DOHH2 (cell line): ENCODE measurements at regions not wholly inside any gene's neighbourhood (a gene's known extent, or its start where the extent isn't known, plus 50 kb on each side); places are given as distances from the start of the nearest gene placed in this dataset.

Experiments
- H3F3A ChIP-seq: fragments of 200-600 bp; sonication (generic), shearing (Covaris generic); 2 replicates; pipeline ENCODE4 v1.6.0; 2016; ENCODE audit warnings: antibody characterized with exemption, mild to moderate bottlenecking; ENCODE audit not compliant: control insufficient read depth, insufficient read depth
- H3K27ac ChIP-seq: fragments of 200-600 bp; sonication (generic); 2 replicates; pipeline ENCODE4 v1.5.1; 2014; ENCODE audit warnings: low read depth, mild to moderate bottlenecking, low read length, moderate library complexity
- H3K27me3 ChIP-seq: fragments of 200-600 bp; sonication (generic); 2 replicates; pipeline ENCODE4 v1.6.1; 2014; ENCODE audit warnings: mild to moderate bottlenecking, low read length, mixed read lengths; ENCODE audit not compliant: control insufficient read depth
- H3K36me3 ChIP-seq: fragments of 200-600 bp; sonication (generic); 2 replicates; pipeline ENCODE4 v1.6.1; 2014; ENCODE audit warnings: mild to moderate bottlenecking, low read length, moderate library complexity, mixed read lengths; ENCODE audit not compliant: control insufficient read depth
- H3K4me1 ChIP-seq: fragments of 200-600 bp; sonication (generic); 2 replicates; pipeline ENCODE4 v1.6.1; 2014; ENCODE audit warnings: mild to moderate bottlenecking, low read length, mixed read lengths; ENCODE audit not compliant: control insufficient read depth
- H3K4me2 ChIP-seq: fragments of 200-600 bp; sonication (generic); 2 replicates; pipeline ENCODE4 v1.6.0; 2014; ENCODE audit warnings: mild to moderate bottlenecking, low read length, moderate library complexity
- H3K4me3 ChIP-seq: fragments of 200-600 bp; sonication (generic); 2 replicates; pipeline ENCODE4 v1.5.1; 2014; ENCODE audit warnings: mild to moderate bottlenecking, low read length, mixed read lengths
- H3K79me2 ChIP-seq: fragments of 200-600 bp; sonication (generic); 2 replicates; pipeline ENCODE4 v1.6.1; 2014; ENCODE audit warnings: mild to moderate bottlenecking, low read length, mixed read lengths; ENCODE audit not compliant: control insufficient read depth
- H3K9me2 ChIP-seq: fragments of 200-600 bp; sonication (generic); replicated peaks from 2 replicates; pipeline ENCODE4 v1.6.1; 2014; ENCODE audit warnings: mild to moderate bottlenecking, low read length, mixed read lengths; ENCODE audit not compliant: control insufficient read depth
- H3K9me3 ChIP-seq: fragments of 200-600 bp; sonication (generic); 2 replicates; pipeline ENCODE4 v1.6.1; 2014; ENCODE audit warnings: antibody characterized with exemption, low read length, mixed read lengths; ENCODE audit not compliant: control insufficient read depth, insufficient read depth
- H4K20me1 ChIP-seq: fragments of 200-600 bp; sonication (generic); 2 replicates; pipeline ENCODE4 v1.6.0; 2014; ENCODE audit warnings: low read depth, mild to moderate bottlenecking, antibody characterized with exemption, low read length, moderate library complexity; ENCODE audit not compliant: control insufficient read depth, insufficient read depth
- CTCF ChIP-seq: fragments of 200-600 bp; sonication (generic); IDR thresholded peaks from one replicate; pipeline ENCODE4 v1.5.1; 2014; ENCODE audit warnings: antibody characterized with exemption, mild to moderate bottlenecking, low read depth, low read length; ENCODE audit not compliant: poor library complexity, severe bottlenecking
- EZH2phosphoT487 ChIP-seq: fragments of 200-600 bp; sonication (generic); IDR thresholded peaks from 2 replicates; pipeline ENCODE4 v1.6.1; 2017; ENCODE audit warnings: borderline replicate concordance, mild to moderate bottlenecking, antibody characterized with exemption, low read length, moderate library complexity, mixed read lengths

- Histone ChIP-seq H3K4me2 (no peak overlapping the region), H3K27ac (no peak overlapping the region), H3K79me2 (no peaks in the 10 kb centered on the region), H4K20me1 (no peaks in the 10 kb centered on the region), H3K9me3 (no peaks in the 10 kb centered on the region), H3K27me3 (no peaks in the 10 kb centered on the region), H3K36me3 (no peaks in the 10 kb centered on the region), H3K4me3 (no peak overlapping the region), H3K9me2 (no peaks in the 10 kb centered on the region), H3F3A (no peaks in the 10 kb centered on the region), H3K4me1 (no peaks in the 10 kb centered on the region)
- TF ChIP-seq CTCF, result no peak
- TF ChIP-seq EZH2phosphoT487, result no peak
These were observed 74.0 kb upstream of the DEFB112 start for GRCh38 chr6:50123688-50124087.

DNA sequence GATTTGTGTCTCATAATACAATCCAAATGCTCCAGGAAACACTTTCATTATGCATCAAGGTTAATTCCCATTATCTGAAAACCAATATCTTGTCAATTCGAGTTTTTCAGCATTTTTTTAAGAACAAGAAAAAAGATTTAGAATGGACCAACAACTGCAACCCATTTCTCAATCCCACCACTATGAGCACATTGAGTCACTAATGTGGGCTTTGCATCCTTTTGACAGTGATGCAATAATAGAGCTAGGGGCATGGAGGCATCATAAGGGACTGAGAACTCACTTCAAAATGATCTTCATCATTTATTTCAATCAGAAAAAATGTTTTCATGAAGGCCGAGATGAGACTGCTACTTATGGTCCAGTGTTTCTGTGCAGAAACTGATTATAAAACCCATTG is 74.8 kb upstream of the DEFB112 start:
- Histone ChIP-seq H3K79me2 (no peaks in the 10 kb centered on the region), H3K4me1 (no peaks in the 10 kb centered on the region), H3K4me3 (no peak overlapping the region), H3K9me3 (no peaks in the 10 kb centered on the region), H3F3A (no peaks in the 10 kb centered on the region), H4K20me1 (no peaks in the 10 kb centered on the region), H3K27ac (no peak overlapping the region), H3K9me2 (no peaks in the 10 kb centered on the region), H3K4me2 (no peak overlapping the region), H3K27me3 (no peaks in the 10 kb centered on the region), H3K36me3 (no peaks in the 10 kb centered on the region)
- TF ChIP-seq EZH2phosphoT487 (no peak), CTCF (no peak)

DNA sequence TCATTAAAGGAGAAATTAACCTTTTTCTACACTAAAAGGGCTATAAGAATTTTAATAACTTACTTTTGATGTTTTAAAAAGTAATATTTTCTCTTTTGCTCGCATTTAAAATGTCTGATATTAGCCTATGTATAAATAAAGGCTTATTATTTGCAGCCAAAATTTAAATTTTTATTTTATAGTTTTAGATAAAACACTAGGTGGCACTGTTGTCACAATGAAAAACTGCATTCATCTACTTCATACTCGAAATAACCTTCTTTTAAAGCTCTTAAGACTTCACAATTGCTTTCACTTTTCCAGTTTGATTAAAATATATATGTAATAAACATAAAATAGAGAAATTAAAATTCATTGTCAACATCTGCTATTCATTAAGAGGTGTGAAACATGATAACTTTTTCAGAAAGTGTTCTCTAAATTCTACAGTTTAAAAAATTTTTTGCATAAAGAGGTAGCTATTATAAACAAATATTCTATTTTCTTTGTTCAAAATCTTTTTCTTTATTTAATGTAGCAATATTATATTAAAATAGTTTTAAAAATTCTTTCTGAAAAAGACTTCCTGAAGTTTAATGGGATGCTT is 78.8 kb upstream of the DEFB112 start:
- Histone ChIP-seq H3K27ac (no peak overlapping the region), H3K4me2 (no peak overlapping the region), H3K4me3 (no peak overlapping the region), H3K36me3 (no peaks in the 10 kb centered on the region), H3K4me1 (no peaks in the 10 kb centered on the region), H3K9me3 (no peaks in the 10 kb centered on the region), H3F3A (no peaks in the 10 kb centered on the region), H3K9me2 (no peaks in the 10 kb centered on the region), H3K27me3 (no peaks in the 10 kb centered on the region), H3K79me2 (no peaks in the 10 kb centered on the region), H4K20me1 (no peaks in the 10 kb centered on the region)
- TF ChIP-seq CTCF, result peak; percentile 26
- TF ChIP-seq EZH2phosphoT487, result no peak

GRCh38 chr6:50135968-50136367 is 86.2 kb upstream of the DEFB112 start:
- Histone ChIP-seq H3K79me2 (no peaks in the 10 kb centered on the region), H3K27me3 (no peaks in the 10 kb centered on the region), H3K27ac (no peak overlapping the region), H3K4me1 (no peaks in the 10 kb centered on the region), H3K36me3 (no peaks in the 10 kb centered on the region), H3K4me2 (no peak overlapping the region), H3K9me2 (no peaks in the 10 kb centered on the region), H4K20me1 (no peaks in the 10 kb centered on the region), H3K9me3 (no peaks in the 10 kb centered on the region), H3F3A (no peaks in the 10 kb centered on the region), H3K4me3 (no peak overlapping the region)
- TF ChIP-seq CTCF, result no peak
- TF ChIP-seq EZH2phosphoT487, result no peak
